CD14-positive monocyte (primary cell): ENCODE measurements at regions not wholly inside any gene's neighbourhood (a gene's known extent, or its start where the extent isn't known, plus 50 kb on each side); places are given as distances from the start of the nearest gene placed in this dataset.

Experiments used
- DNase-seq, 3 donors: peaks; one replicate each; pipeline ENCODE4 v3.0.0-alpha.2; 2011 to 2022
- H2AFZ ChIP-seq: 2 replicates; pipeline ENCODE4 v1.6.0; 2012; ENCODE audit warnings: mild to moderate bottlenecking, low read depth, low read length, inconsistent platforms; ENCODE audit not compliant: insufficient read depth, poor library complexity, severe bottlenecking
- H3K27ac ChIP-seq, 2 donors: 1 replicate in 1 of 2; 2 replicates in 1 of 2; pipeline ENCODE4 v1.5.1; 2012 to 2013; ENCODE audit warnings: low read length in 2 of 2, control low read depth in 1 of 2, inconsistent platforms in 1 of 2, low read depth in 1 of 2, mild to moderate bottlenecking in 1 of 2
- H3K27me3 ChIP-seq, 2 donors: one replicate each; pipeline versions ENCODE4 v1.6.0 to v1.6.1; 2011 to 2013; ENCODE audit warnings: low read length in 2 of 2; ENCODE audit not compliant: control insufficient read depth in 2 of 2, insufficient read depth in 2 of 2
- H3K36me3 ChIP-seq, 2 donors: replicated peaks in 1 of 2; 1 replicate in 1 of 2; 2 replicates in 1 of 2; pipeline versions ENCODE4 v1.5.1 to v1.6.1; 2012 to 2013; ENCODE audit warnings: low read length in 2 of 2, control low read depth in 1 of 2, inconsistent platforms in 1 of 2, mild to moderate bottlenecking in 1 of 2; ENCODE audit not compliant: insufficient read depth in 2 of 2, control insufficient read depth in 1 of 2
- H3K4me1 ChIP-seq, 2 donors: 1 replicate in 1 of 2; 2 replicates in 1 of 2; pipeline versions ENCODE4 v1.5.1 to v1.6.1; 2012 to 2013; ENCODE audit warnings: low read length in 2 of 2, control low read depth in 1 of 2, inconsistent platforms in 1 of 2, mild to moderate bottlenecking in 1 of 2, moderate library complexity in 1 of 2; ENCODE audit not compliant: insufficient read depth in 2 of 2, control insufficient read depth in 1 of 2
- H3K4me2 ChIP-seq: replicated peaks from 2 replicates; pipeline ENCODE3; 2012; ENCODE audit warnings: low read length, moderate library complexity, mild to moderate bottlenecking; ENCODE audit not compliant: poor library complexity, severe bottlenecking; ENCODE audit errors: extremely low read depth
- H3K4me3 ChIP-seq, 3 experiments: fragments of 200-600 bp in 1 of 3; sonication (generic) in 1 of 3; replicated peaks in 1 of 3; 1 replicate in 2 of 3; 2 replicates in 1 of 3; pipeline ENCODE4 v1.5.1; 2011 to 2013; ENCODE audit warnings: low read length in 3 of 3, mild to moderate bottlenecking in 3 of 3, control low read depth in 2 of 3, low read depth in 2 of 3, inconsistent platforms in 1 of 3, moderate library complexity in 1 of 3
- H3K79me2 ChIP-seq: 2 replicates; pipeline ENCODE4 v1.6.0; 2012; ENCODE audit warnings: mild to moderate bottlenecking, control low read depth, inconsistent platforms, low read length, moderate library complexity; ENCODE audit not compliant: insufficient read depth
- H3K9ac ChIP-seq: 2 replicates; pipeline ENCODE4 v1.6.0; 2017; ENCODE audit warnings: low read length, mild to moderate bottlenecking; ENCODE audit not compliant: insufficient read depth, poor library complexity, severe bottlenecking
- H3K9me3 ChIP-seq, 2 donors: replicated peaks in 1 of 2; 1 replicate in 1 of 2; 2 replicates in 1 of 2; pipeline versions ENCODE4 v1.5.1 to v1.6.1; 2012 to 2013; ENCODE audit warnings: low read length in 2 of 2, control low read depth in 1 of 2; ENCODE audit not compliant: control insufficient read depth in 1 of 2, insufficient read depth in 1 of 2
- H4K20me1 ChIP-seq: 2 replicates; pipeline ENCODE4 v1.6.0; 2012; ENCODE audit warnings: mild to moderate bottlenecking, low read length, control low read depth, moderate library complexity; ENCODE audit not compliant: insufficient read depth
- H3K27ac Mint-ChIP-seq, 7 donors: one replicate each; pipeline ENCODE4 v1.8.0; 2020; ENCODE audit warnings: mild to moderate bottlenecking in 7 of 7, mixed read lengths in 7 of 7, moderate library complexity in 6 of 7, inconsistent platforms in 2 of 7
- H3K27me3 Mint-ChIP-seq, 3 donors: one replicate each; pipeline ENCODE4 v1.8.0; 2021 to 2022; ENCODE audit warnings: low read depth in 3 of 3, mild to moderate bottlenecking in 3 of 3, mixed read lengths in 3 of 3, moderate library complexity in 3 of 3, inconsistent platforms in 1 of 3
- H3K36me3 Mint-ChIP-seq, 2 donors: one replicate each; pipeline ENCODE4 v1.8.0; 2020; ENCODE audit warnings: mixed read lengths in 2 of 2, inconsistent platforms in 1 of 2, mild to moderate bottlenecking in 1 of 2
- H3K4me1 Mint-ChIP-seq: one replicate; pipeline ENCODE4 v1.8.0; 2020; ENCODE audit warnings: mild to moderate bottlenecking, mixed read lengths
- H3K4me3 Mint-ChIP-seq, 2 donors: one replicate each; pipeline ENCODE4 v1.8.0; 2020; ENCODE audit warnings: mild to moderate bottlenecking in 2 of 2, mixed read lengths in 2 of 2, moderate library complexity in 1 of 2
- H3K9me3 Mint-ChIP-seq, 7 donors: one replicate each; pipeline ENCODE4 v1.8.0; 2020 to 2022; ENCODE audit warnings: mixed read lengths in 7 of 7, mild to moderate bottlenecking in 6 of 7, moderate library complexity in 6 of 7, inconsistent platforms in 2 of 7
- WGBS: methylation state at CpG from one replicate; pipeline ENCODE4 v1.1.5; 2013; ENCODE audit warnings: missing lambda C conversion rate; ENCODE audit not compliant: insufficient coverage; 5-methylcytosine and 5-hydroxymethylcytosine counted together
- intact Hi-C, 2 donors: fragments of 100-400 bp; cut with micrococcal nuclease; formaldehyde crosslinking; loops; one replicate each; pipeline versions ENCODE4 v1.15.0 to v1.15.1; 2023
- TF ChIP-seq, protein P1 (sequence below): fragments of 200-600 bp; IDR thresholded peaks from one replicate; pipeline ENCODE4 v1.8.0; 2022; ENCODE audit warnings: antibody characterized with exemption, mild to moderate bottlenecking

DNA sequence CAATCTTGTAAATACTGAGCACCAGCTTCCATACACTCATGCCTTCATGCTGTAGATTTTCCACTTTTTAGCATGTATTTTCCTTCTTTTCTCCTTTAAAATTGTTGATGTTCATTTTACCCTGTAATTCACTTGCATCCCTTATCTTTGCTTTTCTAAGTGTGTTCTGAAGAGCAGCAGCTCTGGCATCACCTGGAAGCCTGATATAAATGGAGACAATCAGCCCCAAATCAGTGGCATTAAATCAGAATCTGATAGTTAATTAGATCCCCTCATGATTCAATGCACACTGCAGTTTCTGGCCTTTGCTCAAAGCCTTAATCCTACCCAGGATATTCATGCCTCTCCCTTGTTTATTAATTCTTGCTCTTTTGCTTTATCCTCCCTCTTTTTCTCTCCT lies 942.4 kb downstream of the XPNPEP1 start:
- no peak overlapping the region for H3K4me3 Mint-ChIP-seq
- H3K4me1 ChIP-seq: no peaks in the 10 kb centered on the region
- peaks cover 0 to 7% (median 4%) of the 10 kb centered on the region in 7 donors for H3K9me3 Mint-ChIP-seq
- no peaks in the 10 kb centered on the region for H3K27me3 ChIP-seq
- H2AFZ ChIP-seq: no peak overlapping the region
- TF ChIP-seq, protein P1, sequence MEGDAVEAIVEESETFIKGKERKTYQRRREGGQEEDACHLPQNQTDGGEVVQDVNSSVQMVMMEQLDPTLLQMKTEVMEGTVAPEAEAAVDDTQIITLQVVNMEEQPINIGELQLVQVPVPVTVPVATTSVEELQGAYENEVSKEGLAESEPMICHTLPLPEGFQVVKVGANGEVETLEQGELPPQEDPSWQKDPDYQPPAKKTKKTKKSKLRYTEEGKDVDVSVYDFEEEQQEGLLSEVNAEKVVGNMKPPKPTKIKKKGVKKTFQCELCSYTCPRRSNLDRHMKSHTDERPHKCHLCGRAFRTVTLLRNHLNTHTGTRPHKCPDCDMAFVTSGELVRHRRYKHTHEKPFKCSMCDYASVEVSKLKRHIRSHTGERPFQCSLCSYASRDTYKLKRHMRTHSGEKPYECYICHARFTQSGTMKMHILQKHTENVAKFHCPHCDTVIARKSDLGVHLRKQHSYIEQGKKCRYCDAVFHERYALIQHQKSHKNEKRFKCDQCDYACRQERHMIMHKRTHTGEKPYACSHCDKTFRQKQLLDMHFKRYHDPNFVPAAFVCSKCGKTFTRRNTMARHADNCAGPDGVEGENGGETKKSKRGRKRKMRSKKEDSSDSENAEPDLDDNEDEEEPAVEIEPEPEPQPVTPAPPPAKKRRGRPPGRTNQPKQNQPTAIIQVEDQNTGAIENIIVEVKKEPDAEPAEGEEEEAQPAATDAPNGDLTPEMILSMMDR: no peak
- H3K79me2 ChIP-seq: no peaks in the 10 kb centered on the region
- no peak overlapping the region for H3K27ac ChIP-seq
- intact Hi-C loops: no loop called here
- no peaks in the 10 kb centered on the region for H3K27me3 Mint-ChIP-seq
- H3K4me2 ChIP-seq: no peak overlapping the region
- no peaks in the 10 kb centered on the region for H4K20me1 ChIP-seq
- no peak overlapping the region for H3K27ac Mint-ChIP-seq
- DNase-seq: no peak
- no peaks in the 10 kb centered on the region for H3K36me3 ChIP-seq
- no peak overlapping the region for H3K9ac ChIP-seq
- peaks cover 0 to 12% of the 10 kb centered on the region in 2 donors for H3K9me3 ChIP-seq
- H3K4me1 Mint-ChIP-seq: no peaks in the 10 kb centered on the region
- H3K36me3 Mint-ChIP-seq: no peaks in the 10 kb centered on the region
- H3K4me3 ChIP-seq: no peak overlapping the region

DNA sequence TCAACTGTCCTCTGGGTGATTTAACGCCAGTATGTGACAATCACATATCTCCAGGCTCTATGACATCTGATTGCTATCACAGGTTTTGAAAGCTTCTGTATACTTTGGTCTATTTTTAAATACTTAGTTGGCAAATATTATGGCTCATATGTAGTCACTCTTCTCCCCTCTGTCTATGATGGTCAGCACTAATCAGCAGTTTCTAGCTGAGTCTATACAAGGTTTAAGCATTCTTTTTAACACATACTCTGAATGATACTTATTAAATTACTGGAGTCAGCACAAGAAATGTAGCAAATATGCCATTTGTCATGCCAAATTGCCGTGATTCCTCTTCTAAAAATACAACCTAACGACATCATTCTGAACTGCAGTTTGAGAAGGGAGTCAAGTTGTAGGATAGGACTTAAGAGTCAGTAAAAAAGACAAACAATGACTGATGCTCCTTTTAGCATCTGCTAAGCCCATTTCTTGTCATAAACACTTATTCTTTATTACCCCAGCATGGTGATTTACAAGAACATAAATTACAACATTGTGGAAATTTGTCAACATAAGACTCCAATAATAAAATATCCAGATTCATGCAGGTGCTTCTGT lies 947.8 kb downstream of the XPNPEP1 start:
- Mint-ChIP-seq H3K36me3 (no peaks in the 10 kb centered on the region), H3K4me1 (no peaks in the 10 kb centered on the region), H3K27me3 (no peaks in the 10 kb centered on the region), H3K27ac (no peak overlapping the region), H3K9me3 (peaks cover 0 to 8% (median 4%) of the 10 kb centered on the region in 7 donors), H3K4me3 (no peak overlapping the region)
- H3K9me3 ChIP-seq: peaks cover 0 to 5% of the 10 kb centered on the region in 2 donors
- no peak overlapping the region for H3K4me3 ChIP-seq
- TF ChIP-seq, protein P1: no peak
- WGBS: no CpG with 5 or more reads among the region's 3 CpGs
- H4K20me1 ChIP-seq: no peaks in the 10 kb centered on the region
- no peaks in the 10 kb centered on the region for H3K36me3 ChIP-seq
- H3K4me2 ChIP-seq: no peak overlapping the region
- no peaks in the 10 kb centered on the region for H3K79me2 ChIP-seq
- no peak overlapping the region for H2AFZ ChIP-seq
- no peaks in the 10 kb centered on the region for H3K27me3 ChIP-seq
- H3K4me1 ChIP-seq: no peaks in the 10 kb centered on the region
- intact Hi-C loops: no loop called here
- no peak for DNase-seq
- H3K9ac ChIP-seq: no peak overlapping the region
- H3K27ac ChIP-seq: no peak overlapping the region
